ENCODE measurements at regions not wholly inside any gene's neighbourhood (a gene's known extent, or its start where the extent isn't known, plus 50 kb on each side); places are given as distances from the start of the nearest gene placed in this dataset.

- Histone ChIP-seq H3K36me3 (ENCODE audit: control insufficient read depth in 1 of 2, insufficient read depth in 2 of 2, low read length in 2 of 2) (no peaks in the 10 kb centered on the region), H3K4me2 (ENCODE audit: low read length) (no peak overlapping the region), H3K27me3 (ENCODE audit: insufficient read depth, low read length) (no peaks in the 10 kb centered on the region), H2AFZ (ENCODE audit: low read depth, low read length, poor library complexity, severe bottlenecking) (no peak overlapping the region), H3K79me2 (ENCODE audit: insufficient read depth, low read length) (no peaks in the 10 kb centered on the region), H4K20me1 (ENCODE audit: insufficient read depth) (no peaks in the 10 kb centered on the region), H3K27ac (ENCODE audit: low read depth, low read length) (no peak overlapping the region), H3K9me2 (ENCODE audit: insufficient read depth) (no peaks in the 10 kb centered on the region), H3K9me3 (ENCODE audit: control insufficient read depth in 1 of 2, insufficient read depth in 1 of 2, low read depth in 1 of 2, low read length in 2 of 2) (no peaks in the 10 kb centered on the region), H3K4me1 (ENCODE audit: control insufficient read depth in 1 of 2, insufficient read depth in 2 of 2, low read length in 2 of 2) (no peaks in the 10 kb centered on the region), H3K9ac (ENCODE audit: low read length) (no peak overlapping the region), H3K4me3 (replicated peaks in 1 of 2; ENCODE audit: low read depth in 1 of 2, low read length in 2 of 2) (no peak overlapping the region)
- TF ChIP-seq EZH2phosphoT487 (IDR thresholded peaks at IDR 0.05; ENCODE audit: borderline replicate concordance) (no peak), EZH2 (IDR thresholded peaks at IDR 0.05) (no peak), RAD21 (IDR thresholded peaks at IDR 0.05; ENCODE audit: low read depth) (no peak), EGR1 (IDR thresholded peaks at IDR 0.05; ENCODE audit: low read depth) (no peak), SIN3A (IDR thresholded peaks at IDR 0.05; ENCODE audit: low read depth) (no peak)
- no peak for DNase-seq (ENCODE audit: low read depth, low spot score)
- POLR2A ChIA-PET, result no interaction called here
- BruUV-seq (replicated peaks), result no TSS peak
- RAD21 ChIA-PET (ENCODE audit: low non-redundant PET in 1 of 2, low total read pairs in 2 of 2, uncharacterized antibody in 2 of 2, unreplicated experiment in 2 of 2), result no interaction called here
- intact Hi-C loops (cut with micrococcal nuclease), result no loop called here
- CTCF ChIA-PET, result interaction anchor here (1.2 to 1.5 kb wide), 2 partner anchors 11 to 22 kb away, joined by 3 read pairs; no protein-coding TSS in a partner anchor
- no peak for ATAC-seq
These were observed 187.3 kb upstream of the SASH1 start for GRCh38 chr6:148155293-148155692.

- Histone ChIP-seq H2AFZ (ENCODE audit: low read depth, low read length, poor library complexity, severe bottlenecking) (no peak overlapping the region), H3K9me3 (ENCODE audit: control insufficient read depth in 1 of 2, insufficient read depth in 1 of 2, low read depth in 1 of 2, low read length in 2 of 2) (no peaks in the 10 kb centered on the region), H3K79me2 (ENCODE audit: insufficient read depth, low read length) (no peaks in the 10 kb centered on the region), H3K27ac (ENCODE audit: low read depth, low read length) (no peak overlapping the region), H3K9ac (ENCODE audit: low read length) (no peak overlapping the region), H3K36me3 (ENCODE audit: control insufficient read depth in 1 of 2, insufficient read depth in 2 of 2, low read length in 2 of 2) (no peaks in the 10 kb centered on the region), H3K4me3 (replicated peaks in 1 of 2; ENCODE audit: low read depth in 1 of 2, low read length in 2 of 2) (no peak overlapping the region), H3K9me2 (ENCODE audit: insufficient read depth) (no peaks in the 10 kb centered on the region), H4K20me1 (ENCODE audit: insufficient read depth) (no peaks in the 10 kb centered on the region), H3K4me1 (ENCODE audit: control insufficient read depth in 1 of 2, insufficient read depth in 2 of 2, low read length in 2 of 2) (no peaks in the 10 kb centered on the region), H3K4me2 (ENCODE audit: low read length) (no peak overlapping the region), H3K27me3 (ENCODE audit: insufficient read depth, low read length) (no peaks in the 10 kb centered on the region)
- ChIA-PET RAD21 (ENCODE audit: low non-redundant PET in 1 of 2, low total read pairs in 2 of 2, uncharacterized antibody in 2 of 2, unreplicated experiment in 2 of 2) (no interaction called here), CTCF (no interaction called here), POLR2A (no interaction called here)
- DNase-seq (ENCODE audit: low read depth, low spot score), result no peak
- BruUV-seq (replicated peaks), result no TSS peak
- intact Hi-C loops (cut with micrococcal nuclease), result no loop called here
- ATAC-seq, result no peak
- no peak for TF ChIP-seq REST (IDR thresholded peaks at IDR 0.05; ENCODE audit: low read depth)
- TF ChIP-seq, protein P1, sequence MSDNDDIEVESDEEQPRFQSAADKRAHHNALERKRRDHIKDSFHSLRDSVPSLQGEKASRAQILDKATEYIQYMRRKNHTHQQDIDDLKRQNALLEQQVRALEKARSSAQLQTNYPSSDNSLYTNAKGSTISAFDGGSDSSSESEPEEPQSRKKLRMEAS (IDR thresholded peaks at IDR 0.05), result no peak
- no peak for TF ChIP-seq ZFX (IDR thresholded peaks at IDR 0.05)
- no peak for TF ChIP-seq SRF (IDR thresholded peaks at IDR 0.05; ENCODE audit: low read depth)
These were observed 184.8 kb upstream of the SASH1 start for GRCh38 chr6:148157841-148158240.
